Heart right ventricle (tissue), 16 donors: ENCODE measurements at regions not wholly inside any gene's neighbourhood (a gene's known extent, or its start where the extent isn't known, plus 50 kb on each side); places are given as distances from the start of the nearest gene placed in this dataset.

ENCODE experiments used
- ATAC-seq, 8 donors: fragments of 200-7000 bp; cut with Tn5 transposase; one replicate each; pipeline ENCODE4 v1.9.1; 2020; ENCODE audit warnings: mild to moderate bottlenecking in 8 of 8, moderate library complexity in 8 of 8, moderate number of reproducible peaks in 1 of 8
- DNase-seq, 2 donors: peaks; one replicate each; pipeline ENCODE4 v3.0.0-alpha.2; 2020
- H3K27ac ChIP-seq, 10 donors: fragments of 200-600 bp; sonication (generic) in 2 of 10; one replicate each; pipeline versions ENCODE4 v1.5.0 to v1.8.0; 2020 to 2022; ENCODE audit warnings: mild to moderate bottlenecking in 3 of 10
- H3K27me3 ChIP-seq, 7 donors: fragments of 200-600 bp; one replicate each; pipeline ENCODE4 v1.8.0; 2021 to 2022; ENCODE audit warnings: mild to moderate bottlenecking in 2 of 7
- H3K36me3 ChIP-seq, 9 donors: fragments of 200-600 bp; sonication (generic) in 1 of 9; one replicate each; pipeline versions ENCODE4 v1.5.0 to v1.8.0; 2020 to 2022; ENCODE audit warnings: mild to moderate bottlenecking in 2 of 9
- H3K4me1 ChIP-seq, 9 donors: fragments of 200-600 bp; sonication (generic) in 1 of 9; one replicate each; pipeline versions ENCODE4 v1.5.0 to v1.8.0; 2020 to 2022; ENCODE audit warnings: mild to moderate bottlenecking in 4 of 9
- H3K4me3 ChIP-seq, 10 donors: fragments of 200-600 bp; sonication (generic) in 2 of 10; one replicate each; pipeline versions ENCODE4 v1.5.0 to v1.8.0; 2020 to 2022; ENCODE audit warnings: mild to moderate bottlenecking in 7 of 10, moderate library complexity in 2 of 10
- H3K9me3 ChIP-seq, 11 donors: fragments of 200-600 bp in 10 of 11; sonication (generic) in 2 of 11; one replicate each; pipeline versions ENCODE4 v1.5.0 to v1.8.0; 2013 to 2022; ENCODE audit warnings: mild to moderate bottlenecking in 2 of 11, control low read depth in 1 of 11, moderate library complexity in 1 of 11
- WGBS, 2 donors: extraction: QIAGEN DNeasy Blood & Tissue Kit; methylation state at CpG; one replicate each; pipeline ENCODE4 v1.1.7; 2013; ENCODE audit warnings: inconsistent platforms in 1 of 2; 5-methylcytosine and 5-hydroxymethylcytosine counted together
- intact Hi-C, 10 donors: fragments of 100-400 bp; cut with DNase I; formaldehyde crosslinking; loops; one replicate each; pipeline versions ENCODE4 v1.11.1 to v1.14.2; 2022
- TF ChIP-seq, protein P1 (sequence below), 9 donors: fragments of 200-600 bp; sonication (generic) in 2 of 9; IDR thresholded peaks; one replicate each; pipeline versions ENCODE4 v1.5.0 to v1.8.0; 2021 to 2022; ENCODE audit warnings: antibody characterized with exemption in 9 of 9, mild to moderate bottlenecking in 5 of 9, moderate library complexity in 1 of 9
- donor health status: Arrhythmogenic right ventricular cardiomyopathy.
- donor health status: ischemic (EF 13 %, LVEDD 7.1; RV severe dilation, severe dysfunction).
- donor health status: healthy with polysubstance abuse.
- donor health status: DM: no; HTN: yes; CAD: no.
- donor health status: DM: no; HTN: no; CAD: no.
- donor health status: ischemic (EF 25% LVEDD 6.9; RV normal size, moderate dysfunction).
- donor health status: ischemic (EF 25% LVEDD 5.7; RV mildly dilated, moderate dysfunction).
- donor health status: healthy.
- donor health status: DM: yes; HTN: yes; CAD: no.
- donor health status: Ischemic cardiomyopathy.
- donor health status: ischemic (EF 35%, LVEDD 5.7; RV mildly dilated, moderate dysfunction).
- donor health status: nonischemic (EF 11% LVEDD 7.7; RV severe dilation, severe dysfunction).
- donor health status: DM: yes; HTN: yes; CAD: no.
- donor health status: PGD.
- donor health status: ischemic (EF 29% LVEDD 5.4; RV normal size, mild dysfunction).
- donor health status: nonischemic (EF 23%, LVEDD 6.1; RV moderate dilation, normal function).

- Histone ChIP-seq H3K4me1 (peaks cover 0 to 20% (median 8%) of the 10 kb centered on the region in 9 donors), H3K4me3 (no peak overlapping the region), H3K9me3 (no peaks in the 10 kb centered on the region), H3K27ac (peak overlapping the region in 2 of 10 donors; percentile 43 to 48), H3K36me3 (no peaks in the 10 kb centered on the region), H3K27me3 (peaks cover 0 to 3% (median 0%) of the 10 kb centered on the region in 7 donors)
- TF ChIP-seq, protein P1, sequence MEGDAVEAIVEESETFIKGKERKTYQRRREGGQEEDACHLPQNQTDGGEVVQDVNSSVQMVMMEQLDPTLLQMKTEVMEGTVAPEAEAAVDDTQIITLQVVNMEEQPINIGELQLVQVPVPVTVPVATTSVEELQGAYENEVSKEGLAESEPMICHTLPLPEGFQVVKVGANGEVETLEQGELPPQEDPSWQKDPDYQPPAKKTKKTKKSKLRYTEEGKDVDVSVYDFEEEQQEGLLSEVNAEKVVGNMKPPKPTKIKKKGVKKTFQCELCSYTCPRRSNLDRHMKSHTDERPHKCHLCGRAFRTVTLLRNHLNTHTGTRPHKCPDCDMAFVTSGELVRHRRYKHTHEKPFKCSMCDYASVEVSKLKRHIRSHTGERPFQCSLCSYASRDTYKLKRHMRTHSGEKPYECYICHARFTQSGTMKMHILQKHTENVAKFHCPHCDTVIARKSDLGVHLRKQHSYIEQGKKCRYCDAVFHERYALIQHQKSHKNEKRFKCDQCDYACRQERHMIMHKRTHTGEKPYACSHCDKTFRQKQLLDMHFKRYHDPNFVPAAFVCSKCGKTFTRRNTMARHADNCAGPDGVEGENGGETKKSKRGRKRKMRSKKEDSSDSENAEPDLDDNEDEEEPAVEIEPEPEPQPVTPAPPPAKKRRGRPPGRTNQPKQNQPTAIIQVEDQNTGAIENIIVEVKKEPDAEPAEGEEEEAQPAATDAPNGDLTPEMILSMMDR (IDR thresholded peaks at IDR 0.05) = no peak
- DNase-seq = no peak
- WGBS, 2 donors = 60 to 72% methylated on average over 3 of the region's 3 CpGs
- intact Hi-C loops = loop anchor here in 3 of 10 donors (5.0 to 10.0 kb wide), 2 partner anchors 331 to 403 kb away; partner anchors contain the start of gene KITLG (in 2 of the 3)
- ATAC-seq = no peak
Observed at GRCh38 chr12:88985631-88986030, 366.7 kb downstream of the DUSP6 start.

DNA sequence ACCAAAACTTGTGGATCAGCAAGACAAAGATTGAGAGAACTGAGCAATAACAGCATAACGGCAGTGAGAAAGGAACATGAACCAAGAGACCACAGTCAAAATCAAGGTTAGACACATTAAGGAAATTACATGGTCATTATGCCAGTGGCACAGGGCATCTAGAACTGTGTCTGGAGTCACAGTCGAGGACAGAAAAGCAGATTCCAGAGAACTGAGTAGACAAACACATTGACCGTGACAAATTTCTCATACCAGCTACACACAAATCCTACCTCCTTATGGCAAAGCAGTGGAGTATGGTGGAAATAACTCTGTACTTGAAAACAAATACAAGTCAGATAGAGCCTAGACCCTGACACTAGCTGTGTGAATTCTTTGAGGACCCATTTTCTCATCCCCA is 367.3 kb downstream of the DUSP6 start:
- TF ChIP-seq, protein P1 (IDR thresholded peaks at IDR 0.05) = no peak
- H3K9me3 ChIP-seq = no peaks in the 10 kb centered on the region
- H3K36me3 ChIP-seq = no peaks in the 10 kb centered on the region
- DNase-seq = no peak
- ATAC-seq = no peak
- H3K27ac ChIP-seq = peak overlapping the region in 1 of 10 donors; percentile 48
- peaks cover 0 to 3% (median 0%) of the 10 kb centered on the region in 7 donors for H3K27me3 ChIP-seq
- H3K4me3 ChIP-seq = no peak overlapping the region
- peaks cover 0 to 20% (median 8%) of the 10 kb centered on the region in 9 donors for H3K4me1 ChIP-seq
- intact Hi-C loops = loop anchor here in 3 of 10 donors (5.0 to 10.0 kb wide), 2 partner anchors 330 to 403 kb away; partner anchors contain the start of gene KITLG (in 2 of the 3)
- WGBS, 2 donors = 94 to 97% methylated on average over 3 of the region's 3 CpGs

DNA sequence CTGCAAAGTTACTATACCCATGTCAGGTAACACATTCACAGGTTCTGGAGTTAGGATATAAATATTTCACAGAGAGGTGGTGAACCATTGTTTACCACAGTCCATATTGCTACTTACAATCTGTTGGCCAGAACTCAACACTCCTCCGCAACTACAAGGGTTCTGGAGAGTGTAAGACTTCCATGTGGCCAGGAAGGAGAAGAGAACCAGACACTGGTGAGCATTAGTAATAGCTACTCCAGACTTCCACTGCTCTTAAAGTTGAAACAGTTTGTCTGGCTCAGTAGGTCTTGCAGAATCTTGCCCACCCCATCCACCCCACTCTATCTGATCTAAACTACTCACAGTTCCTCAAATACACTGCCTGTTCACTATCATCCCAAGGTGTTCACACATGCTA is 369.6 kb downstream of the DUSP6 start:
- Histone ChIP-seq H3K27me3 (peaks cover 0 to 3% (median 0%) of the 10 kb centered on the region in 7 donors), H3K27ac (no peak overlapping the region), H3K9me3 (no peaks in the 10 kb centered on the region), H3K4me1 (peaks cover 0 to 20% (median 8%) of the 10 kb centered on the region in 9 donors), H3K36me3 (no peaks in the 10 kb centered on the region), H3K4me3 (no peak overlapping the region)
- intact Hi-C loops = loop anchor here in 1 of 10 donors (10.0 kb wide), 1 partner anchor 328 kb away; no protein-coding TSS in a partner anchor
- no peak for ATAC-seq
- TF ChIP-seq, protein P1 (IDR thresholded peaks at IDR 0.05) = no peak
- WGBS, 2 donors = 73 to 77% methylated on average over 1 of the region's 1 CpG
- DNase-seq = no peak

DNA sequence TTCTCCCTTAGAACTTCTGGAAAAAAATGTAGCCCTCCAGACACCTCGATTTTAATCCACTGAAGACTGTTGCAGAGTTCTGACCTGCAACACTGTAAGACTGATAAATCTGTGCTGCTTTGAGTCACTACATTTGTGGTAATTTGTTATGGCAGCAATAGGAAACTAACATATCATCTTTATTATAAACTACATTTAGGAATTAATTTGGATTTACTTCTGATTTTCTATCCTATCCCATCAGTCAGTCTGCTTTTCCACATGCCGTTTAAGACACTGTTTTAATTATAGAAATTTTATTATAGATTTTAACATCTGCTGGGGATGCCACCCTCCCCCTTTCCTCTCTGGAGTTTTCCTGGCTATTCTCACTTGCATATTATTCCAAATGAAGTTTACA is 375.2 kb downstream of the DUSP6 start:
- Histone ChIP-seq H3K27me3 (no peaks in the 10 kb centered on the region), H3K36me3 (no peaks in the 10 kb centered on the region), H3K27ac (no peak overlapping the region), H3K4me3 (no peak overlapping the region), H3K9me3 (no peaks in the 10 kb centered on the region), H3K4me1 (no peaks in the 10 kb centered on the region)
- DNase-seq = no peak
- no peak for ATAC-seq
- 63 to 65% methylated on average over 2 of the region's 2 CpGs for WGBS, 2 donors
- TF ChIP-seq, protein P1 (IDR thresholded peaks at IDR 0.05) = no peak
- intact Hi-C loops = no loop called here
